Fibroblast of mammary gland (primary cell): ENCODE measurements at regions not wholly inside any gene's neighbourhood (a gene's known extent, or its start where the extent isn't known, plus 50 kb on each side); places are given as distances from the start of the nearest gene placed in this dataset.
"Not testable (repeated sequence)": the region's sequence is repeated elsewhere in the genome, so short reads cannot be mapped to it uniquely, and the experiment has no call there.

Experiments used
- DNase-seq: peaks from one replicate; pipeline ENCODE4 v3.0.0-alpha.2; 2010; ENCODE audit warnings: low read depth
- H3K4me3 ChIP-seq: 2 replicates; pipeline ENCODE4 v1.5.1; 2011; ENCODE audit warnings: low read depth, mild to moderate bottlenecking, low read length, moderate library complexity; ENCODE audit not compliant: control insufficient read depth
- CTCF ChIP-seq: conservative IDR thresholded peaks from 2 replicates; pipeline ENCODE4 v1.5.1; 2011; ENCODE audit warnings: low read depth, low read length, inconsistent platforms; ENCODE audit not compliant: control insufficient read depth, insufficient read depth

GRCh38 chr6:93183531-93183972, 235.8 kb downstream of the EPHA7 start:
- no peak for TF ChIP-seq CTCF

GRCh38 chr6:93182938-93183479, 236.3 kb downstream of the EPHA7 start:
- no peak for TF ChIP-seq CTCF
- no peak for DNase-seq
- H3K4me3 ChIP-seq = no peak overlapping the region

More at GRCh38 chr6:93183531-93183972, 235.8 kb downstream of the EPHA7 start:
- DNase-seq = no peak
- H3K4me3 ChIP-seq = no peak overlapping the region

GRCh38 chr6:93177918-93178317, 241.4 kb downstream of the EPHA7 start:
- TF ChIP-seq CTCF = no peak
- no peak overlapping the region for H3K4me3 ChIP-seq
- DNase-seq = no peak

GRCh38 chr6:93177438-93177837, 241.9 kb downstream of the EPHA7 start:
- no peak for DNase-seq
- no peak for TF ChIP-seq CTCF
- no peak overlapping the region for H3K4me3 ChIP-seq

- no peak overlapping the region for H3K4me3 ChIP-seq
- DNase-seq = no peak
- no peak for TF ChIP-seq CTCF
Observed at GRCh38 chr6:93176070-93176469, 243.3 kb downstream of the EPHA7 start.

- H3K4me3 ChIP-seq, DNase-seq: not testable (repeated sequence)
Observed at GRCh38 chr6:93173573-93173972, 245.8 kb downstream of the EPHA7 start.

- H3K4me3 ChIP-seq = no peak overlapping the region
- DNase-seq = no peak
- no peak for TF ChIP-seq CTCF
Observed at GRCh38 chr6:93165850-93166430, 253.4 kb downstream of the EPHA7 start.
